ENCODE measurements at regions not wholly inside any gene's neighbourhood (a gene's known extent, or its start where the extent isn't known, plus 50 kb on each side); places are given as distances from the start of the nearest gene placed in this dataset.

DNA sequence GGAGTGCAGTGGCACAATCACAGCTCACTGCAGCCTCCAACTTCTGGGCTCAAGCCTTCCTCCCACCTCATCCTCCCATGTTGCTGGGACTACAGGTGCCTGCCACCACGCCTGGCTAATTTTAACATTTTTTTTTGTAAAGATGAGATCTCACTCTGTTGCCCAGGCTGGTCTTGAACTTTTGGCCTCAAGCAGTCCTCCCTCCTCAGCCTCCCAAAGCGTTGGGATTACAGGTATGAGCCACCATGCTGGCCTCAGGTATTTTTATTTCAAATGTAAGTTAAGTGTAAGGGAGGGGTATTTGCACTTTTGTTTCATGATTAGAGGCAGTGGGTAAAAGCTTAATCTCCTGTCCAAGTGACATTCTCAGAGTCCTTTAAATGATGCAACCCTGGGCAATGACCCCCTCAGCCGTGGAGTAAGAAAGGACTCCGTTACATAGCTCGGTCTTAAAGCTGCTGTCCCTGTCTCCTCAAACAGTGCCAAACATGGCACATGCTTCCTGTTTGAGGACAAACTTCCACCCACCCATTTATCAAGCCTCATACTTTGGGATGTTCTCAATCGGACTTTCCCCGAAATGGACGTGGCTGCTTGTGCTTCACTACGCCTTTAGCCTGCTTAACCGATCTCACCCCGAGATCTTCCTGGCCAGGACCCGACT, 296.1 kb downstream of the BAMBI start:
- 44% methylated on average over 12 of the region's 12 CpGs for WGBS (ENCODE audit: insufficient coverage, low coverage, missing lambda C conversion rate)
- Histone ChIP-seq H3K27ac (ENCODE audit: extremely low read depth, low read depth, low read length) (no peak overlapping the region; the same call in 2 of the 3 replicates), H3K36me3 (ENCODE audit: control insufficient read depth, insufficient read depth, low read length) (no peaks in the 10 kb centered on the region), H2AFZ (ENCODE audit: low read depth, low read length) (peak overlapping the region; percentile 49), H4K20me1 (replicated peaks; ENCODE audit: control insufficient read depth, insufficient read depth, low read length) (no peaks in the 10 kb centered on the region), H3K9me1 (ENCODE audit: control insufficient read depth, insufficient read depth, low read length) (no peaks in the 10 kb centered on the region), H3K27me3 (ENCODE audit: control insufficient read depth in 2 of 2, insufficient read depth in 2 of 2, low read length in 2 of 2) (no peaks in the 10 kb centered on the region), H3K9ac (ENCODE audit: insufficient read depth in 1 of 2, low read depth in 2 of 2, low read length in 2 of 2) (no peak overlapping the region; a peak in 1 of 4 replicates), H3K4me1 (replicated peaks in 1 of 2; ENCODE audit: control insufficient read depth in 2 of 2, insufficient read depth in 2 of 2, low read length in 2 of 2) (peaks cover 0 to 9% of the 10 kb centered on the region in 2 experiments; a peak in 2 of 5 replicates), H3K79me2 (ENCODE audit: control insufficient read depth, insufficient read depth, low read length) (no peaks in the 10 kb centered on the region), H3K4me2 (ENCODE audit: insufficient read depth, low read length) (peak overlapping the region; percentile 32), H3K4me3 (no peak overlapping the region), H3K9me3 (replicated peaks; ENCODE audit: control insufficient read depth, insufficient read depth, low read depth, low read length) (no peaks in the 10 kb centered on the region)
- ATAC-seq, result peak; percentile 90
- FAIRE-seq, result no peak
- ChIA-PET POLR2A (no interaction called here), CTCF (ENCODE audit: low intra/inter-chr PET ratio) (no interaction called here)
- intact Hi-C loops (cut with micrococcal nuclease) (no loop called here), in situ Hi-C loops (cut with MboI) (no loop called here)
- no TSS peak for BruUV-seq (replicated peaks)
- DNase-seq (ENCODE audit: extremely low read depth in 1 of 4, low spot score in 3 of 4), result no peak
- TF ChIP-seq, protein P1, sequence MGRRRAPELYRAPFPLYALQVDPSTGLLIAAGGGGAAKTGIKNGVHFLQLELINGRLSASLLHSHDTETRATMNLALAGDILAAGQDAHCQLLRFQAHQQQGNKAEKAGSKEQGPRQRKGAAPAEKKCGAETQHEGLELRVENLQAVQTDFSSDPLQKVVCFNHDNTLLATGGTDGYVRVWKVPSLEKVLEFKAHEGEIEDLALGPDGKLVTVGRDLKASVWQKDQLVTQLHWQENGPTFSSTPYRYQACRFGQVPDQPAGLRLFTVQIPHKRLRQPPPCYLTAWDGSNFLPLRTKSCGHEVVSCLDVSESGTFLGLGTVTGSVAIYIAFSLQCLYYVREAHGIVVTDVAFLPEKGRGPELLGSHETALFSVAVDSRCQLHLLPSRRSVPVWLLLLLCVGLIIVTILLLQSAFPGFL (CRISPR knock-in tag; IDR thresholded peaks at IDR 0.05), result no peak
- TF ChIP-seq PCBP1 (IDR thresholded peaks at IDR 0.05; ENCODE audit: low read depth, low read length, poor library complexity, severe bottlenecking) (no peak), KLF16 (IDR thresholded peaks at IDR 0.05) (no peak), ASH1L (IDR thresholded peaks at IDR 0.05; ENCODE audit: borderline replicate concordance, low read depth, partially characterized antibody) (no peak), ZNF77 (CRISPR knock-in tag; IDR thresholded peaks at IDR 0.05) (no peak), ZBTB8A (IDR thresholded peaks at IDR 0.05; ENCODE audit: partially characterized antibody) (no peak), NONO (IDR thresholded peaks at IDR 0.05; ENCODE audit: low read depth in 2 of 2, low read length in 1 of 2) (no peak), ZKSCAN3 (CRISPR knock-in tag; IDR thresholded peaks at IDR 0.05) (no peak), MBD2 (IDR thresholded peaks at IDR 0.05; ENCODE audit: borderline replicate concordance, low read depth) (no peak), CREB1 (IDR thresholded peaks at IDR 0.05) (no peak), CREB1 (CRISPR knock-in tag; IDR thresholded peaks at IDR 0.05) (no peak), NCOR1 (IDR thresholded peaks at IDR 0.05) (no peak), ZNF695 (CRISPR knock-in tag; IDR thresholded peaks at IDR 0.05) (no peak), ZSCAN32 (CRISPR knock-in tag; IDR thresholded peaks at IDR 0.05) (peak; percentile 93), ZNF175 (CRISPR knock-in tag; IDR thresholded peaks at IDR 0.05; ENCODE audit: low read depth) (peak; percentile 76; the same call in 1 of the 2 replicates)
- TF ChIP-seq, protein P2, sequence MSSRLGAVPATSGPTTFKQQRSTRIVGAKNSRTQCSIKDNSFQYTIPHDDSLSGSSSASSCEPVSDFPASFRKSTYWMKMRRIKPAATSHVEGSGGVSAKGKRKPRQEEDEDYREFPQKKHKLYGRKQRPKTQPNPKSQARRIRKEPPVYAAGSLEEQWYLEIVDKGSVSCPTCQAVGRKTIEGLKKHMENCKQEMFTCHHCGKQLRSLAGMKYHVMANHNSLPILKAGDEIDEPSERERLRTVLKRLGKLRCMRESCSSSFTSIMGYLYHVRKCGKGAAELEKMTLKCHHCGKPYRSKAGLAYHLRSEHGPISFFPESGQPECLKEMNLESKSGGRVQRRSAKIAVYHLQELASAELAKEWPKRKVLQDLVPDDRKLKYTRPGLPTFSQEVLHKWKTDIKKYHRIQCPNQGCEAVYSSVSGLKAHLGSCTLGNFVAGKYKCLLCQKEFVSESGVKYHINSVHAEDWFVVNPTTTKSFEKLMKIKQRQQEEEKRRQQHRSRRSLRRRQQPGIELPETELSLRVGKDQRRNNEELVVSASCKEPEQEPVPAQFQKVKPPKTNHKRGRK (tag; IDR thresholded peaks at IDR 0.05), result no peak
- TF ChIP-seq, protein P3, sequence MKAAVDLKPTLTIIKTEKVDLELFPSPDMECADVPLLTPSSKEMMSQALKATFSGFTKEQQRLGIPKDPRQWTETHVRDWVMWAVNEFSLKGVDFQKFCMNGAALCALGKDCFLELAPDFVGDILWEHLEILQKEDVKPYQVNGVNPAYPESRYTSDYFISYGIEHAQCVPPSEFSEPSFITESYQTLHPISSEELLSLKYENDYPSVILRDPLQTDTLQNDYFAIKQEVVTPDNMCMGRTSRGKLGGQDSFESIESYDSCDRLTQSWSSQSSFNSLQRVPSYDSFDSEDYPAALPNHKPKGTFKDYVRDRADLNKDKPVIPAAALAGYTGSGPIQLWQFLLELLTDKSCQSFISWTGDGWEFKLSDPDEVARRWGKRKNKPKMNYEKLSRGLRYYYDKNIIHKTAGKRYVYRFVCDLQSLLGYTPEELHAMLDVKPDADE (conservative IDR thresholded peaks at IDR 0.05; ENCODE audit: control insufficient read depth, low read depth, low read length), result no peak
- TF ChIP-seq, protein P4, sequence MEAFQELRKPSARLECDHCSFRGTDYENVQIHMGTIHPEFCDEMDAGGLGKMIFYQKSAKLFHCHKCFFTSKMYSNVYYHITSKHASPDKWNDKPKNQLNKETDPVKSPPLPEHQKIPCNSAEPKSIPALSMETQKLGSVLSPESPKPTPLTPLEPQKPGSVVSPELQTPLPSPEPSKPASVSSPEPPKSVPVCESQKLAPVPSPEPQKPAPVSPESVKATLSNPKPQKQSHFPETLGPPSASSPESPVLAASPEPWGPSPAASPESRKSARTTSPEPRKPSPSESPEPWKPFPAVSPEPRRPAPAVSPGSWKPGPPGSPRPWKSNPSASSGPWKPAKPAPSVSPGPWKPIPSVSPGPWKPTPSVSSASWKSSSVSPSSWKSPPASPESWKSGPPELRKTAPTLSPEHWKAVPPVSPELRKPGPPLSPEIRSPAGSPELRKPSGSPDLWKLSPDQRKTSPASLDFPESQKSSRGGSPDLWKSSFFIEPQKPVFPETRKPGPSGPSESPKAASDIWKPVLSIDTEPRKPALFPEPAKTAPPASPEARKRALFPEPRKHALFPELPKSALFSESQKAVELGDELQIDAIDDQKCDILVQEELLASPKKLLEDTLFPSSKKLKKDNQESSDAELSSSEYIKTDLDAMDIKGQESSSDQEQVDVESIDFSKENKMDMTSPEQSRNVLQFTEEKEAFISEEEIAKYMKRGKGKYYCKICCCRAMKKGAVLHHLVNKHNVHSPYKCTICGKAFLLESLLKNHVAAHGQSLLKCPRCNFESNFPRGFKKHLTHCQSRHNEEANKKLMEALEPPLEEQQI (IDR thresholded peaks at IDR 0.05), result no peak
